HT1080 (cell line): ENCODE measurements at regions not wholly inside any gene's neighbourhood (a gene's known extent, or its start where the extent isn't known, plus 50 kb on each side); places are given as distances from the start of the nearest gene placed in this dataset.
A peak's percentile ranks its signal among the peaks of the same experiment; 100 is the strongest.
"Not testable (repeated sequence)": the region's sequence is repeated elsewhere in the genome, so short reads cannot be mapped to it uniquely, and the experiment has no call there.

ENCODE experiments used
- DNase-seq: peaks from one replicate; pipeline ENCODE4 v3.0.0-alpha.2; 2015; ENCODE audit warnings: low read depth

DNA sequence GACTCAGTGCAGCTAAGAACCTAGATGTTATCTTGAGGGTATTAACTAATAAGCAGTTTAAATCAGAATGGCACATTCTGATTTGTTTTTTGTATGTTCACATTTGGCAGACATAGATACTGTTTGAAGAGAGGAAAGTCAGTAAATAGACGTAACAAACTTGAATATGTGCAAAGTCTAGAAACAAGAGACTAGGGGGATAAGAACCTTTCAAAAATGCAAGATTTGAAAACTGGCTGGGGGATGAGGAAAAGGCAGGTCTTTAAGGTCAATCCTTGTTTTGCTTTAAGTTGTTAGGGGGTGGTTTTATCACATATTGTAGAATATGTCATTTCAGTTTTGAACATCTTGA, 136.5 kb downstream of the ZNF92 start:
- DNase-seq: not testable (repeated sequence)

GRCh38 chr7:65519751-65520150, 146.1 kb downstream of the ZNF92 start:
- DNase-seq: not testable (repeated sequence)

DNA sequence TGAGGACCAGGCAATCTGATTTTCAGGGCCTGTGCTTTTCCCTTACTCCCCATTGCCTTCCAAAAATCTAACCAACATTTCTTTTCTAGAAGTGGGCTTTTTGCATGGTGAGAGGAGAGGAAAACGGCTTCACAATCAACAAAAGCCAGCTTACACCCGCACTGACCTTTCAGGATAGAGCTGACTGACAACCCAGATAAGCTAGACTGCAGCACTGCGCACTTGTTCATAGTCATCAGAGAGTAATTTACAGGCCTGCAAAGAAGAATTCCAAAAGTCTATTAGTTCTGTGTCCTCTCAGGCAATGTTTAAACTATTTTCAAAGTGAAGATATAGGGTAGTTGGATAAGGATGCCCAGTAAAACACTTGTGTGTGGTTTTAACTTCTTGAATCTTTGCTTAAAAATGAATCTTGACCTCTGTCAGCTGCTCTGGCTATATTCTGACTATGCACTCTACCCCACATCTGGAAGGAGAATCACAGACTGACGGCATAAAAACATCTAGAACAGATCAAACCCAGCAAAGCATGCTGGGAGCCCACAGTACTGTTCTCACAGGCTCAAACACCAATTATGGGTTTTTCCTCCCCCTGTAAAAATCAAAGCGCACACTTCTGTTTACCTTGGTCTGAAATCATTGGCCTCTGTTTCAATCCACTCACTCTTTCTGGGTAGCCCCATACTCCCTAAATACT, 172.0 kb downstream of the ZNF92 start:
- not testable (repeated sequence) for DNase-seq

DNA sequence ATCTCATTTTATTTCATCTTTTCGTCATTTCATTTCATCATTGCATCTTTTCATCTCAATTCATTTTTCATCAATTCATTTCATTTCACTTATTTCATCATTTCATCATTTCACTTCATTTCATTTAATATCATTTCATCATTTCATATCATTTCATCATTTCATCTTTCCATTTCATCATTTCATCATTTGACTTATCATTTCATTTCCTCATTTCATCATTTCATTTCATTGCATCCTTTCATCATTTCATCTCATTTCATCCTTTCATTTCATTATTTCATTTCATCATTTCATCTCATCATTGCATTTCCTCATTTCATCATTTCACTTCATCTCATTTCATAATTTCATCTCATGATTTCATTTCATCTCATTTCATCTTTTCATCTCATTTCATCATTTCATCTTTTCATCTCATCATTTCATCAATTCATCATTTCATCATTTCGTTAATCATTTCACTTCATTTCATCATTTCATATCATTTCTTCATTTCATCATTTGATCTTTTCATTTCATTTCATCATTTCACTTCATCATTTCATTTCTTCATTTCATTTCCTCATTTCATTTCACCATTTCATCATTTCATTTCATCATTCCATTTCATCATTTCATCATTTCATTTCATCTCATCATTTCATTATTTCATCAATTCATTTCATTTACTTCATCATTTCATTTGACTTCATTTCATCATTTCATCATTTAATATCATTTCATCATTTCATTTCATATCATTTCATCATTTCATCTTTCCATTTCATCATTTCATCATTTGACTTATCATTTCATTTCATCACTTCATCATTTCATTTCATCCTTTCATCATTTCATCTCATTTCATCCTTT, 176.2 kb downstream of the ZNF92 start:
- DNase-seq: not testable (repeated sequence)

DNA sequence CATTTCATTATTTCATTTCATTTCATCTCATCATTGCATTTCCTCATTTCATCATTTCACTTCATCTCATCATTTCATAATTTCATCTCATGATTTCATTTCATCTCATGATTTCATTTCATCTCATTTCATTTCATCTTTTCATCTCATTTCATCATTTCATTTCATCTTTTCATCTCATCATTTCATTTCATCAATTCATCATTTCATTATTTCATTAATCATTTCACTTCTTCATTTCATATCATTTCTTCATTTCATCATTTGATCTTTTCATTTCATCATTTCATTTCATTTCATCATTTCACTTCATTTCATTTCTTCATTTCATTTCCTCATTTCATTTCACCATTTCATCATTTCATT, 176.8 kb downstream of the ZNF92 start:
- DNase-seq: not testable (repeated sequence)

- not testable (repeated sequence) for DNase-seq
These were observed 177.4 kb downstream of the ZNF92 start for GRCh38 chr7:65551042-65551441.

DNA sequence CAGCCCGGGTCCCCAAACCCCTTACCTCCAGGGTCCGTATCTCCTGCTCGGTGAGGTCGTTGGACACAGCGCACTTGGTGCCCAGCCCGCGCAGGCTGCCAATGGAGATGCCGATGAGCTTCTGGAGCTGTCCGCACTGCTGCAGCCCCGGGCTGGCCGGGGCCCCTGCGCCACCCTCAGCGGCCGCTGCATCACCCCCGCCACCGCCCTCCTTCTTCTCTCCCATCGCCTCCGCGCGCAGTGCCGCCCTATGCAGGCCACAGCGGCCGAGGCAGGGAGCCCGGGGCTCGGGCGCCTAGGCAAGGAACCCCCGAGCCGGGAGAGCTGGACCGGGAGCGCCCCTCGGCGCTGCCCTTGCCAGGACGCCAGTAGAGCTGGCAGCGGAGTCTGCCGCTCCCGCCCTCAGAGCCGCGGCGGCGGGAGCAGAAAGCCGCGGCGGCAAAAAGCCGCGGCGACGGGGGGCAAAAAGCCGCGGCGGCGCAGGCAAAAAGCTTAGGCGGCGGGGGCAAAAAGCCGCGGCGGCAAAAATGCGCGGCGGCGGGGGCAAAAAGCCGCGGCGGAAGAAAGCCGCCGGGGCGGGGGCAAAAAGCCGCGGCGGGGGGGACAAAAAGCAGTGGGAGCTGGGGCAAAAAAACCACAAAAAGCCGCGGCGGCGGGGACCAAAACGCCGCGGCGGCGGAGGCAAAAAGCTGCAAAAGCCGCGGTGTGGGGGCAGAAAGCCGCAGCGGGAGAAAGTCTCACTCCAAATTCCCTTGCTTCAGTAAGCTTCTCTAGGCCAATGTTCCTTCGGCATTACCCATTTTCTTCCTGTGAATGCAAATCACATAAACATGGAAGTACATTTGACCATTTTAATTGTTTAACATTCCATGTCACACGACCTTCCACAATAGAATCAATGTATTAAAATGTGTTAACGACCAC, 181.2 kb downstream of the ZNF92 start:
- DNase-seq: not testable (repeated sequence)

DNA sequence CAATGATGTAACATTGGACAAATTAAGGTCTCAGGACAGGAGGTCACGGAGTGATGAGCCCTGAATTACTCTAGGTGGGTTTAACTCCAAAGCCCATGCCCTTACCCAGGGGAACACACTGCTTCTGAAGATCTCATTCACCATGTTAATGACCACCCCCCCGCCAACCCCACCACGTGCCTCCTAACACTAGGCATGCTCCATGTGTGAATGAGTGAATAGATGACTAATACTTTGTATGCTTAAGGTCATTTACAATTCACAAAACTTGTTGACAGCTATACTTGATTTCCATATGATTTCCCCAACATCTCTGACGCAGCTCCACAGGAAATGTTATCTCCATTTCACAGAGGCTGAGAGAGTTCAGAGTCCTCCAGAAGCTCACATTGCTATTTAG, 184.9 kb downstream of the ZNF92 start:
- peak; percentile 11 for DNase-seq

GRCh38 chr7:65561786-65562372, 188.2 kb downstream of the ZNF92 start:
- DNase-seq: not testable (repeated sequence)

DNA sequence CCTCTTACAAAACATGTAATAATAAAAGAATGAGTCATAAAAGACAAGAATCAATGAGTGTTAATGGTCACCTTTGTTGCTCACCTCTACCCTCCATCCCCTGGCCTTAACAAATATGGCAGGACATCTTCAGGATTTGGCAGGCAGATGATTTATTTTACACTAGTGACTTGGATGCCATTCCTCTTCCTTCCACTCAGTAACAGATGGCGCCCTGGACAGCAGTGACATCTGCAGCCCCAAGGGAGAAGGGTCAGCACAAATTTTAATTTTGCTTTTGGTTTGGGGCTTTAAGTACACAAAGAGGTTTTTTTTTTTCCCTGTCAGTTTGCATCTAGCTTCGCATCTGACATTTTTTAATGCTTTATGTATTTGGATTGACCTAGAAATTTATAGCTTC, 188.9 kb downstream of the ZNF92 start:
- not testable (repeated sequence) for DNase-seq

- DNase-seq: not testable (repeated sequence)
These were observed 189.7 kb downstream of the ZNF92 start for GRCh38 chr7:65563333-65563732.

- not testable (repeated sequence) for DNase-seq
These were observed 194.6 kb downstream of the ZNF92 start for GRCh38 chr7:65568226-65568625.

DNA sequence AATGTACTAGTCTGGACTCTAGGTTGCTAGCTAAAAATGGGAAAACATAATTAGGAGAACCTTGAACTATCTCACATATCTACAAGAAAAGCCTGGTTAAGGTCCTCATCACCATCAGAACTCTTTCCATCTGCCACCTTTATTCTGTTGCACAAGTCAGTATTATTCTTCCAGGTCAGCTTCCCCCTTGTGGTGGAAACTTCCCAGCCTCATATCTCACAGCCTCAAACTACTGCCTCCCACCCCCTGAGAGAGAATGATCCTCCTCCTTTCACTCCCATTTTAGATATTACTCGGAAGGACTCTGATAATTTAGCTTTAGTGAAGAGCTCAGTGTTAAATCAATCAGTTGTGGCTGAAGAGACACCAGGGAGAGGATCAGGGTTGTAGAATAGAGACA, 197.3 kb downstream of the ZNF92 start:
- not testable (repeated sequence) for DNase-seq

DNA sequence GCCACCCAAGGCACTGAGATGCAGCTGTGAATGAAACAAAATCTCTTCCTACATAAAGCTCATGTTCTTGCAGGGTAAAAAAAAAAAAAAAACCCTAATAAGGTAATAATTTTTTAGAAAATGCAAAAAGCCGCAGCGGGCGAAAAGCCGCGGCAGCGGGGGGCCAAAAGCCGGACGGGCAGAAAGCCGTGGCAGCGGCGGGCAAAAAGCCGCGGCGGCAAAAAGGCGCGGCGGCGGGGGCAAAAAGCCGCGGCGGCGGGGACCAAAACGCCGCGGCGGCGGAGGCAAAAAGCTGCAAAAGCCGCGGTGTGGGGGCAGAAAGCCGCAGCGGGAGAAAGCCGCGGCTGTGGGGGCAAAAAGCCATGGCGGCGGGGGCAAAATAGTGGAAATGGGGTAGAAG, 198.9 kb downstream of the ZNF92 start:
- not testable (repeated sequence) for DNase-seq

GRCh38 chr7:65576370-65576769, 202.7 kb downstream of the ZNF92 start:
- not testable (repeated sequence) for DNase-seq

- not testable (repeated sequence) for DNase-seq
These were observed 209.0 kb downstream of the ZNF92 start for GRCh38 chr7:65582518-65583119.

GRCh38 chr7:65602495-65602894, 228.8 kb downstream of the ZNF92 start:
- DNase-seq: not testable (repeated sequence)

GRCh38 chr7:65609131-65609530, 235.5 kb downstream of the ZNF92 start:
- DNase-seq: no peak

- DNase-seq: not testable (repeated sequence)
These were observed 240.1 kb downstream of the ZNF92 start for GRCh38 chr7:65613644-65614289.

- not testable (repeated sequence) for DNase-seq
These were observed 242.5 kb downstream of the ZNF92 start for GRCh38 chr7:65616111-65616510.
